Brain microvascular endothelial cell (primary cell): ENCODE measurements at regions not wholly inside any gene's neighbourhood (a gene's known extent, or its start where the extent isn't known, plus 50 kb on each side); places are given as distances from the start of the nearest gene placed in this dataset.

Source experiments
- DNase-seq: peaks from one replicate; pipeline ENCODE4 v3.0.0-alpha.2; 2020
- H3K27ac ChIP-seq: fragments of 250-450 bp; sonication (Bioruptor Pico); 2 replicates; pipeline ENCODE4 v1.5.1; 2020; ENCODE audit warnings: mild to moderate bottlenecking, moderate library complexity
- H3K27me3 ChIP-seq: fragments of 250-450 bp; sonication (Bioruptor Pico); replicated peaks from 2 replicates; pipeline ENCODE4 v1.5.1; 2020; ENCODE audit warnings: mild to moderate bottlenecking
- H3K36me3 ChIP-seq: fragments of 250-450 bp; sonication (Bioruptor Pico); replicated peaks from 2 replicates; pipeline ENCODE4 v1.5.1; 2020; ENCODE audit warnings: mild to moderate bottlenecking
- H3K4me3 ChIP-seq: 2 replicates; pipeline ENCODE4 v1.5.1; 2011; ENCODE audit warnings: low read depth, mild to moderate bottlenecking, control low read depth, low read length, moderate library complexity
- in situ Hi-C: cut with HindIII; loops from 2 replicates; pipeline ENCODE4 v1.10.0; 2017; ENCODE audit warnings: low sequenced_read_pairs, low pct_ligation_motif_present
- TF ChIP-seq, protein P1 (sequence below): IDR thresholded peaks from 2 replicates; pipeline ENCODE4 v1.5.1; 2011; ENCODE audit warnings: low read depth, mild to moderate bottlenecking, moderate library complexity, low read length, control low read depth, inconsistent platforms; ENCODE audit errors: missing control alignments

DNA sequence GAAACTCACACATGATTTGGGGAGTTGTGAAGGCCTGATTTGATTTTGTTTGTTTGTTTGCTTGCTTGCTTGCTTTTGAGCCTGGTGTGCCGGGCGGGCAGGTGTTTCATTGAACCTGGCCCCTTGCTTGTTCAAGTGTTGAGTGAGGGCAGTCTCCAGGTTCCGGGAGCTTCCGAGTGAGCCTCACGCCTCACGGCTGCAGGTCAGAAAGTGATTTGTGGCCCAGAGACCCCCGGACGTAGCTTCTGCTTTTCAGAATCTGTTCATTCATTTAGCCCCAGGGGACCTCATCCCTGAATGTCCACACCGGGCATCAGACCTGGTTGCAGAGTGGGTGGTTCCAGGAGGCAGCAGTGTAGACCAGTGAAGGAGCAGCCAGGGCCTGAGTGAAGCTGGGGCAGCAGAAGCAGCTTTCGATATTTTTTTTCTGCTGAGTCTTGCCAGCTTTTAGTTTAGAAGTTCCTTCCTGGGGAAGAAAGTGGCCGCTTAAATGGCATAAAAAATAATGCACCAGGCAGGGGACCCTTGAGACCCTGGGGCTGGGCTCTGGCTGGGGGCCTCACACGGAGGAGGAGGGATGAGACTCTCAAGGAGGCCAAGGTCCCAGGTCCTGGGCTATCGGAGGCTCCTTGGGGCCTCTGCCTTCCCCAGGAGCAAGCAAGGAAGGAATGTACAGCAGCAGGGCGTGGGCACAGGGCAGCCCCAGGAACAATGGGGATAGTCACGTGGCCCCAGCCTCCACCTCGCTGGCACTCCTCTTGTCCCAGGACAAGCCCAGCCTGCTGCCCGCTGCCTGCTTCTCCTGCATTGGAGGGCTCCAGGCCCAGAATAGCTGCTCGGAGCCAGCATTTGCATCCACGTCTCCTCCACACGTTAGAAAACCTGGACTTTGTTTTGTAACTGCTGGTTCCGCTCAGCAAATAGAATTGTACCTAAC lies 89.2 kb upstream of the BHLHE23 start:
- DNase-seq = no peak
- TF ChIP-seq, protein P1, sequence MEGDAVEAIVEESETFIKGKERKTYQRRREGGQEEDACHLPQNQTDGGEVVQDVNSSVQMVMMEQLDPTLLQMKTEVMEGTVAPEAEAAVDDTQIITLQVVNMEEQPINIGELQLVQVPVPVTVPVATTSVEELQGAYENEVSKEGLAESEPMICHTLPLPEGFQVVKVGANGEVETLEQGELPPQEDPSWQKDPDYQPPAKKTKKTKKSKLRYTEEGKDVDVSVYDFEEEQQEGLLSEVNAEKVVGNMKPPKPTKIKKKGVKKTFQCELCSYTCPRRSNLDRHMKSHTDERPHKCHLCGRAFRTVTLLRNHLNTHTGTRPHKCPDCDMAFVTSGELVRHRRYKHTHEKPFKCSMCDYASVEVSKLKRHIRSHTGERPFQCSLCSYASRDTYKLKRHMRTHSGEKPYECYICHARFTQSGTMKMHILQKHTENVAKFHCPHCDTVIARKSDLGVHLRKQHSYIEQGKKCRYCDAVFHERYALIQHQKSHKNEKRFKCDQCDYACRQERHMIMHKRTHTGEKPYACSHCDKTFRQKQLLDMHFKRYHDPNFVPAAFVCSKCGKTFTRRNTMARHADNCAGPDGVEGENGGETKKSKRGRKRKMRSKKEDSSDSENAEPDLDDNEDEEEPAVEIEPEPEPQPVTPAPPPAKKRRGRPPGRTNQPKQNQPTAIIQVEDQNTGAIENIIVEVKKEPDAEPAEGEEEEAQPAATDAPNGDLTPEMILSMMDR = no peak
- Histone ChIP-seq H3K4me3 (no peak overlapping the region), H3K36me3 (no peaks in the 10 kb centered on the region), H3K27me3 (peaks cover 12% of the 10 kb centered on the region), H3K27ac (no peak overlapping the region)
- in situ Hi-C loops = no loop called here

DNA sequence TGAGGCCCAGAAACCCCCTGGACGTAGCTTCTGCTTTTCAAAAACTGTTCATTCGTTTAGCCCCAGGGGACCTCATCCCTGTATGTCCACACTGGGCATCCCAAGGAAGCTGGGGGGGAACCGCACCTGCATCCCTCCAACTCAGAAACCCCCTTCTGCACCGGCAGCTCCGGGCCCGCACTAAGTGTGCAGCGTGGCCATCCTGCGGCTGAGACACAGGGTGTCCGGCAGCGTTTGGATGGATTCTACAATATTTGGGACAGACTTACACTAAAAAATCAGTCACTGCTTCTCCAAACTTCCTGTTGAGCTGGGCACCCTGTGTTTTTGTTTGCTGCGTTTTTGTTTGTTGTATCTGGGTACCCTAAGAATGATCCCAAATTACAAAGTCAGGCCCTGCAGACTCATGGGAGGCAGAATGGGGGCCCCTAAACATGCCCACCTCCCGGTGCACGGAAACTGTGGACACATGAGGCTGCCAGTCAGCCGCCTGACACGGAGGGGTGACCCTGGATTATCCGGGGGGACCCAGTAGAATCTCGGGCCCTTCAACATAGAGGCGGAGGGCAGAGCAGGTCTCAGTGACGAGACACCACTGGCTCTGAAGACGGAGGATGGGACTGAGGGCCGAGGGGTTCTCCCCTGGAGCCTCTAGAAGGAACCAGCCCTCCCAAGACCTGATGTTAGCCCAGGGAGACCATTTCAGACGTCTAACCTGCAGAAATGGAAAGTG lies 88.2 kb upstream of the BHLHE23 start:
- DNase-seq = no peak
- Histone ChIP-seq H3K27ac (no peak overlapping the region), H3K27me3 (peaks cover 6% of the 10 kb centered on the region), H3K4me3 (no peak overlapping the region), H3K36me3 (no peaks in the 10 kb centered on the region)
- TF ChIP-seq, protein P1 = no peak
- in situ Hi-C loops = no loop called here

DNA sequence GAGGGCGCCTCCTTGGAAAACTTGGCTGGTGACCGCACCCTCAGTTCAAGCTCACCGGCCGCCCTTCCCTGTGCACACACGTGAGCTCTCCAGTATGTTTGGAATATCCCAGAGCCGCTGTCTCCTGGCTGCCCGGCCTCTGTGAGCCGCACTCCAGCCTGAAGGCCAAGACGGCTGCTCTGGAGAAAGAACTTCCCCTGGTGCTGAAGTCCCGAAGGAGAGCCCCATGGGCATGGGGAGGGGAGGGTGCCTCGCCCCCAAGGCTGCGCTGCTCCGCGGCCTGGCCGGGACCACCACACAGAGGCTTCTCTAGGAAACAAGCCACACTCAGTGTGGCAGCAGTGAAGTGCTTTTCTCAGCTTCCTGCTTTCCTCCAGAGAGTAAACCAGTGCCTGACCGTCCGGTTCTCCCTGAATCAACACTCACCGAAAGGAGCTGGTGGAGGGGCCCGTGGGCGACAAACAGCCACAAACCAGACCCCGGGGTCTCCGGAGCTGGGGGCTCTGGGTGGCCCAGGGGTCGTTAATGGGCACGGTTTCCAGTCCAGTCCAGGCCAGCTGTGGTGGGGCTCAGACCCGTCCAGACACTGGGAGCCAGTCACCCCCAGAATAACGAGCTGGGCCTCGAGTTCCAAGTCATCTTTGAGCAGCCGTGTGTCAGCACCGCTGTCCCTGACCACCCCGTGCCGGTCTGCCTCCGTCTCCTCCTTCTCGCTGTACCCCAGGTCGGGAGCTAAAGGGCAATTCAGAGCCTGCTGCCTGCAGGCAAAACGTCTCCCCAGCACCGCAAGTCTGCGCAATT lies 87.4 kb upstream of the BHLHE23 start:
- Histone ChIP-seq H3K36me3 (no peaks in the 10 kb centered on the region), H3K27me3 (peaks cover 2% of the 10 kb centered on the region), H3K27ac (no peak overlapping the region), H3K4me3 (no peak overlapping the region)
- TF ChIP-seq, protein P1 = no peak
- no peak for DNase-seq
- in situ Hi-C loops = no loop called here

DNA sequence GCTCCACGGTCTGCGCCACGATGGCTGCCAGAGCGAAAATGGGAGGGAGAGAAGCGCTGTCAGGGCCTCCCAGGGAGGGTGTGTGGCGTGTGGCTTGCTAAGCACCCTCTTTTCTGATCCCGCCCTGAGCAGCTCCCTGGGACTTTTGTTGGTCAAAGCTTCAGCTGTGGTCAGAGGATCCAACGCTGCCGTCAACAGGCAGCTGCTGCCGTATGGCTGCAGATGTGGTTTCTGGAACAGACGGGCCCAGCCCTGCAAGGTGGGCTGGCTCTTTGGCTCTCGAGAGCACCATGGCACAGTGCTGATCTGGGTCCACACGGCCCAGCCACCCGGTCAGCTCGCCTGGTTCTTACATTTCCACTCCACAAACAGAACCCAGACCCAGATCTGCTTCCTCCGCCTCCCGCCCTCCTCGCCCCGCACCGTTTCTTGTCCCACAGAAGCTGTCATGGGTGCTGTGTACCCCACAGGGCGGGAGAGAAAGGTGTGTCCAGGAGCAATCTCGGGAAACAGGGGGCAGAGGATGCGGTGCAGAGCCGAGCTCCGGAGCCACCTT lies 86.0 kb upstream of the BHLHE23 start:
- Histone ChIP-seq H3K27me3 (no peaks in the 10 kb centered on the region), H3K4me3 (no peak overlapping the region)
- in situ Hi-C loops = no loop called here

More for the DNA sequence above, 86.0 kb upstream of the BHLHE23 start:
- Histone ChIP-seq H3K27ac (no peak overlapping the region), H3K36me3 (no peaks in the 10 kb centered on the region)
- no peak for DNase-seq
- TF ChIP-seq, protein P1 = no peak
